GM21360 (cell line): ENCODE measurements at regions not wholly inside any gene's neighbourhood (a gene's known extent, or its start where the extent isn't known, plus 50 kb on each side); places are given as distances from the start of the nearest gene placed in this dataset.

Experiments
- ATAC-seq: cut with Tn5 transposase; IDR thresholded peaks from one replicate; pipeline ENCODE4 v1.9.1; 2021; ENCODE audit warnings: mild to moderate bottlenecking, moderate library complexity; ENCODE audit not compliant: unreplicated experiment

GRCh38 chr1:105686026-105686425 is 1370.4 kb upstream of the PRMT6 start:
- no peak for ATAC-seq

GRCh38 chr1:105686874-105687690 is 1369.4 kb upstream of the PRMT6 start:
- no peak for ATAC-seq

GRCh38 chr1:105700723-105701122 is 1355.8 kb upstream of the PRMT6 start:
- no peak for ATAC-seq

GRCh38 chr1:105724286-105724685 is 1332.2 kb upstream of the PRMT6 start:
- ATAC-seq, result no peak

GRCh38 chr1:105730701-105731100 is 1325.8 kb upstream of the PRMT6 start:
- ATAC-seq, result no peak

- ATAC-seq, result no peak
Observed at GRCh38 chr1:105736349-105736748, 1320.1 kb upstream of the PRMT6 start.

- ATAC-seq, result no peak
Observed at GRCh38 chr1:105779727-105780126, 1276.7 kb upstream of the PRMT6 start.

GRCh38 chr1:105785021-105785420 is 1271.5 kb upstream of the PRMT6 start:
- ATAC-seq, result no peak

- no peak for ATAC-seq
Observed at GRCh38 chr1:105793536-105794146, 1262.8 kb upstream of the PRMT6 start.

GRCh38 chr1:105795741-105796140 is 1260.7 kb upstream of the PRMT6 start:
- no peak for ATAC-seq

GRCh38 chr1:105830571-105831146 is 1225.8 kb upstream of the PRMT6 start:
- ATAC-seq, result no peak

- no peak for ATAC-seq
Observed at GRCh38 chr1:105838071-105838470, 1218.4 kb upstream of the PRMT6 start.

GRCh38 chr1:105865546-105865945 is 1190.9 kb upstream of the PRMT6 start:
- ATAC-seq, result no peak

- ATAC-seq, result no peak
Observed at GRCh38 chr1:105872817-105873216, 1183.7 kb upstream of the PRMT6 start.

GRCh38 chr1:105874621-105875020 is 1181.9 kb upstream of the PRMT6 start:
- peak; percentile 59 for ATAC-seq

GRCh38 chr1:105886309-105886708 is 1170.2 kb upstream of the PRMT6 start:
- no peak for ATAC-seq

- ATAC-seq, result no peak
Observed at GRCh38 chr1:105891308-105891707, 1165.2 kb upstream of the PRMT6 start.

- no peak for ATAC-seq
Observed at GRCh38 chr1:105894006-105894405, 1162.5 kb upstream of the PRMT6 start.

GRCh38 chr1:105909811-105910210 is 1146.7 kb upstream of the PRMT6 start:
- ATAC-seq, result no peak

- no peak for ATAC-seq
Observed at GRCh38 chr1:105914403-105914802, 1142.1 kb upstream of the PRMT6 start.

- ATAC-seq, result no peak
Observed at GRCh38 chr1:105934806-105935205, 1121.7 kb upstream of the PRMT6 start.

GRCh38 chr1:105964879-105965278 is 1091.6 kb upstream of the PRMT6 start:
- ATAC-seq, result no peak
